Activated naive CD8-positive, alpha-beta T cell treated with anti-CD3 and anti-CD28 coated beads, Interleukin-2, amount 10 ng/mL, durations not matched to agents 7 days and 5 days (primary cell): ENCODE measurements at regions not wholly inside any gene's neighbourhood (a gene's known extent, or its start where the extent isn't known, plus 50 kb on each side); places are given as distances from the start of the nearest gene placed in this dataset.

Experiments
- ATAC-seq: fragments of 150-1000 bp; cut with Tn5 transposase; one replicate; pipeline ENCODE4 v1.10.0; 2021; ENCODE audit warnings: low read depth, moderate library complexity
- POLR2A ChIA-PET: fragments of 350-600 bp; sonication (Branson Sonifier 250); formaldehyde crosslinking; loops from one replicate; lab custom pipeline; 2021; ENCODE audit warnings: antibody characterized with exemption; lab: Charles Lee
- DNase-seq: peaks from one replicate; pipeline ENCODE4 v3.0.0; 2021
- H3K27ac Mint-ChIP-seq: one replicate; pipeline ENCODE4 v1.8.0; 2022; ENCODE audit warnings: mild to moderate bottlenecking, mixed read lengths
- H3K27me3 Mint-ChIP-seq: one replicate; pipeline ENCODE4 v1.8.0; 2022; ENCODE audit warnings: mild to moderate bottlenecking, moderate library complexity, mixed read lengths
- H3K36me3 Mint-ChIP-seq: one replicate; pipeline ENCODE4 v1.8.0; 2021; ENCODE audit warnings: mild to moderate bottlenecking, mixed read lengths
- H3K4me1 Mint-ChIP-seq: one replicate; pipeline ENCODE4 v1.8.0; 2021; ENCODE audit warnings: mixed read lengths
- H3K4me3 Mint-ChIP-seq: one replicate; pipeline ENCODE4 v1.8.0; 2022; ENCODE audit warnings: mild to moderate bottlenecking, moderate library complexity, mixed read lengths
- H3K9me3 Mint-ChIP-seq: one replicate; pipeline ENCODE4 v1.8.0; 2021; ENCODE audit warnings: mixed read lengths

DNA sequence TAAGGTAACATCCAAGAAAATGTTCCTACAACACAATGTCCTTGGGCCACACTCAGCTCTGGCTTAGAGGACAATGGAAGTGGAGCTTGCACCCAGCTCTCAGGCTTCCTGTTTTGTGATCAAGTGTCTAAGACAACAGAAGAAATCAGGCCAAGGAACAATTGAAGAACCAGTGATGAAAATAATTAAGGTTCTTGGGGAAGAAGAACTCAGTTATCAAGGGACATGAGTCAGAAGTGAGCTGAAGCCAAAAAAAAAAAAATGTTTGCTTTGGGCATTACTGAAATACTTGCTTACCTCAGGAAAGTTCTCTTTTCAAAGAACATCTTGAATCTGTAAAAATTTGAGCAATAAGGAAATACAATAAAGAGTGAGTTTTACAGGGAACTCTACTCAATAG lies 299.0 kb downstream of the FBXO15 start:
- Mint-ChIP-seq H3K9me3 (no peaks in the 10 kb centered on the region), H3K27me3 (no peaks in the 10 kb centered on the region), H3K36me3 (no peaks in the 10 kb centered on the region), H3K27ac (no peak overlapping the region), H3K4me1 (no peaks in the 10 kb centered on the region), H3K4me3 (no peak overlapping the region)
- POLR2A ChIA-PET: no interaction called here
- ATAC-seq (no peak), DNase-seq (no peak)

DNA sequence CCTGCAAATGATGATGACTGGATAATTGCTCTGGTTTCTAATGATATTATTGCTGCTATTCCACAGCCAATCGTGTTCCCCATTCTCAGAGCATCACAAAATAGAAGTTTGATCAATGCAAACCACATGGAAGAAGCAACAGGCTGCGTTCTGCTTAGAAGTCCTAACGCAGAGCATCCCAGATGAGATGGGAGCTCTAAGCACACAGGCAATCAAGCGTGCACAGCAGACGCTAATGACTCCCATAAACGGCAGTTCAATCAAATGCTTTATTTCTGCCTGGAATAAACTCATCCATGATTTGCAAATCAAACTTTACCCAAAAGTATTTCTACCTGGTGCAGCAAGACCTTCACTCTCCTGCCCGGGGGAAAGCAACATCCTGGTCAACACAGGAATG lies 304.2 kb downstream of the FBXO15 start:
- no peaks in the 10 kb centered on the region for H3K27me3 Mint-ChIP-seq
- no peaks in the 10 kb centered on the region for H3K9me3 Mint-ChIP-seq
- no peak overlapping the region for H3K4me3 Mint-ChIP-seq
- H3K27ac Mint-ChIP-seq: no peak overlapping the region
- no peak for DNase-seq
- POLR2A ChIA-PET: no interaction called here
- ATAC-seq: no peak
- H3K4me1 Mint-ChIP-seq: peaks cover 2% of the 10 kb centered on the region
- no peaks in the 10 kb centered on the region for H3K36me3 Mint-ChIP-seq

DNA sequence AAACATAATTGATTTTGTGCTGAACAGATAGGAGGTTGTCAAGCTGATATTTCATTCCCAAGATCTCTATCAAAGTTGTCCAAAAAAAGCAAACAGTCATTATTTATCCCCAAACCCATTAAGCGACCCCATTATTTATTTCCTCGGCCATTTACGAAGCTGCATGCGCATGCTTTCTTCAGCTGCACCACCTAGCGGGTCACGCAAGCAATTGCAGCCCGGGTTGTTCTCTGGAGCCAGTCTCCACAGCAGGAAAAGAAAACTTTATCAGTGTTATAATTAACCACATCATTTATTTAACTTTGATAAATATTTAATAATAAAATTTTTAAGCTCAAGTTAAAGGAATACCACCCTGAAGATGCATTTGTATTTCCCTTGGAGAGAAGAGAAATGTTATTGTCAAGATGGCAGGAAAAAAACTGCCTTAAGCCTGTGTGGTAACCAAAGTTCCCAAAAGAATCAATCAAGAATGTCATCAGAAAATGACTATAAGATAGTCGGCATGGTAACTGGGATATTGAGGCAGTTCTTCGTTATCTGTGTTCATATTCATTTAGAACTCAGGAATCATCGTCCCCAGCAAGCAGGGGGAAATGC lies 304.7 kb downstream of the FBXO15 start:
- POLR2A ChIA-PET: no interaction called here
- no peak overlapping the region for H3K4me3 Mint-ChIP-seq
- ATAC-seq (no peak), DNase-seq (peak; percentile 41)
- H3K36me3 Mint-ChIP-seq: no peaks in the 10 kb centered on the region
- H3K9me3 Mint-ChIP-seq: no peaks in the 10 kb centered on the region
- no peaks in the 10 kb centered on the region for H3K27me3 Mint-ChIP-seq
- H3K4me1 Mint-ChIP-seq: peaks cover 2% of the 10 kb centered on the region
- H3K27ac Mint-ChIP-seq: no peak overlapping the region

DNA sequence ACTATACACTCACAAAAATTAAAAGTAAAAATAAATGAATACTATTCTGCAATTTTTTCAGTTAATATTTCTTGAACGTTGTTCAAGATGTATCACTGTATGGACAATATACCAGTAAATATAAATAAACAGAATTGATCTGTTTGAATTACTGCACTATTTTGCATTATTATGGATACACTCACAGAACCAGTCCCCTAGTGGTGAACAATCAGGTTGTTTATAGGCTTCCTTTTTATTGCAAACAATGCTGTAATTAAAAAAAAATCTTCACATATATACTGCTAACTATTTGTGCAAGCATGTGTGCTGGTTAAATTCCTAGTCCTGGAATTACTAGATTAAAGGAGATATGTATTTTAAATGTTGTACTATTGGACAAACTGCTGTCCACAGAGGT lies 306.0 kb downstream of the FBXO15 start:
- ATAC-seq (no peak), DNase-seq (no peak)
- Mint-ChIP-seq H3K36me3 (no peaks in the 10 kb centered on the region), H3K9me3 (no peaks in the 10 kb centered on the region), H3K27ac (no peak overlapping the region), H3K4me3 (no peak overlapping the region), H3K4me1 (peaks cover 2% of the 10 kb centered on the region), H3K27me3 (no peaks in the 10 kb centered on the region)
- POLR2A ChIA-PET: no interaction called here

DNA sequence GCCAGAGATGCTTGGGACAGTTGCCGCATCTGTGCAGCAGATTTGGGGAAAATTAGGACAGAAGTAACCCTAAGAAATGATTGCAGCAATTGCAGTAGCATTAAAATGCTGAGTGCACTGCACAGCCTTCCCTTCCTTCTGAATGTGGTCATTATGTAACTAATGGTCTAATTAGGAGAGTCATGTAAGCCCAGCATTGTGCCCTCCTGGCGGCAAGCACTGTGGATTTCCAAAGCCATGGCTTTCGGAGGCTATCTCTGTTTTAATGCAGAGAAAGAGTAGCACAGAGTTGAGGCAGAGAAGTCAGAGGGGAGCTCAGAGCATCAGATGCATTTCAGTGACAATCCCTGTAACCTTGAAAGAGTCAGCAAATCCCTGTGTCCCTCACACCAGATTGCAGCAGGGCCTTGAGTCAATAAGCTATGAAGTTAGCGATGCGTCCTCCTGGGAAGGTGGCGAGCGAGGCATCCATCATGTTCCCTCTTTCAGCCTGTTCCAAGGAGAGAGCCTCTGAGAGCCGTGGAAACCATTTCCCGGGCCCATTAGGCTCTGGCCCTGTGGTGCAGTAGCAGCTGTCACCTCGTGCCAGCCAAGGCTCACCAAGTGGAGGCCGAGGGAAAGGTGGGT lies 307.2 kb downstream of the FBXO15 start:
- peaks cover 2% of the 10 kb centered on the region for H3K4me1 Mint-ChIP-seq
- H3K9me3 Mint-ChIP-seq: no peaks in the 10 kb centered on the region
- ATAC-seq (no peak), DNase-seq (no peak)
- H3K27ac Mint-ChIP-seq: no peak overlapping the region
- H3K4me3 Mint-ChIP-seq: no peak overlapping the region
- H3K27me3 Mint-ChIP-seq: no peaks in the 10 kb centered on the region
- POLR2A ChIA-PET: no interaction called here
- H3K36me3 Mint-ChIP-seq: no peaks in the 10 kb centered on the region

DNA sequence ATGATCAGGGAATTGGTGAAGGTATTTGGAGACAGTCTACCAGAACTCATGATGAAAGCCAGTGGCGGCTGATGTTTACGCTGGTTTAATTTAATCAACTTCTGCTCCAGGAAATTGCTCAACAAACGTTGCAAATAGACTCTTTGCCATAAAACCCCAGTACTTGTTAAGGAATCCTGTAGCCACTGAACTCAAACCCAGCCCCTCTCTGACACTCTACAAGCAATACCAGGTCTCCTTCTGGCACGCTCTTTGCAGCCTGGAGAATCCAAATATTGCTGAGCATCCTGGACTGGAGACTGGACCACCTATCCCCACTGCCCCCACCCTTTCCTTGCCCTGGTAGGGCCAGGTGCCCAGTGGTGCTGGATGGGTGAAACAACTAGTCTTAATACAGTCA lies 308.2 kb downstream of the FBXO15 start:
- H3K4me3 Mint-ChIP-seq: no peak overlapping the region
- H3K27ac Mint-ChIP-seq: no peak overlapping the region
- H3K9me3 Mint-ChIP-seq: no peaks in the 10 kb centered on the region

DNA sequence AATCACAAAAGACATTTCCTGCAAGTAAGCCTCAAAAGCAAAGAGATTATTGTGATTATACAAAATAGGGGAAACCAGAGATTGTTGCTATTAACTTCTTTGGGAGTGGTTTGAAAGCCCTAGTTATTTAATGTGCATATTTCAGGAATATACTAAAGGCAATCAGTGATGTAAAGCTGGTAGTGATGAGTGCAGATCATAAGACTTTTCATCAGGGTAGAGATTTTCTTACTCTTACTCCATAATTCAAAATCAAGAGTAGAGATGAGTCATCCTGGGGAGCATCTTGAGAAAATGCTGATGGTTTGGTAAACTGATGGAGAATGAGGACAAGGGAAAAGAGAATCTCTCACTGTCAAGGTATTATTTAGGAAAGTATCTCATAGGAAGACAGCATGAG lies 309.5 kb downstream of the FBXO15 start:
- Mint-ChIP-seq H3K27ac (no peak overlapping the region), H3K4me3 (no peak overlapping the region), H3K27me3 (no peaks in the 10 kb centered on the region), H3K36me3 (no peaks in the 10 kb centered on the region), H3K9me3 (no peaks in the 10 kb centered on the region), H3K4me1 (peaks cover 2% of the 10 kb centered on the region)
- POLR2A ChIA-PET: no interaction called here
- DNase-seq (no peak), ATAC-seq (no peak)

More for the DNA sequence above, 308.2 kb downstream of the FBXO15 start:
- Mint-ChIP-seq H3K4me1 (peaks cover 2% of the 10 kb centered on the region), H3K27me3 (no peaks in the 10 kb centered on the region), H3K36me3 (no peaks in the 10 kb centered on the region)
- no peak for ATAC-seq
- POLR2A ChIA-PET: no interaction called here
- no peak for DNase-seq

DNA sequence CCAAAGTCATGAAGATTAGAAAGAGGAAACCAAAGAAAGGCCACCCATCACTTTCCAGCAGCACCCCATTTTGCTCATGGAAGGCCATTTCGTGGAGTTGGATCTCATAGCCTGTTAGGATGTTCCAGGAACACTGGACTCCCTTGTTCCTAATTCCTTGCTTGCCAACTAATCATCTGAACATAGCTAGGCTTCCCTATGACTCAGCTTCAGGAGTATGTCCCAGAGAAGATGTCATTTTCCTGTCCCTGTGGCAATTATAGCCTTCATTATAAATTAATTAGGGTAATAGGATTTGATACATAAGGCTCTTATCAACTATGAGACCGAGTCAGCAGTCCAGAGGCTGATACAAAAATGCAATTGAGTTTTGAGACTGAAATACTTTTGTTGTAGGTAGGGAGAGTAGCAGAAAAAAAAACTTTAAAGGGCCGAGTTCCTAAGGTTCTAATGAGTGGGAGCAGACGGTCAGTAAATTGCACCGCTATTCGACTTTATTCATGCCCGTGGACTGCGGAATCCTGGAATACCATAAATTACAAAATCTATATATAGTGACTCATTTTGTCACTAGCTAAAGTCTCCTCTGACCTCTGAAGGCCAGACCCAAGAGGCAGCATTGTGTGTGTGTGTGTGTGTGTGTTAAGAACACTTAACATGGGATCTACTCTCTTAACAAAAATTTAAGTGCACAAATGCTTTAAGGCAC lies 311.8 kb downstream of the FBXO15 start:
- Mint-ChIP-seq H3K27ac (no peak overlapping the region), H3K36me3 (no peaks in the 10 kb centered on the region), H3K4me3 (no peak overlapping the region), H3K4me1 (no peaks in the 10 kb centered on the region), H3K9me3 (no peaks in the 10 kb centered on the region), H3K27me3 (no peaks in the 10 kb centered on the region)
- DNase-seq: no peak
- no peak for ATAC-seq
- POLR2A ChIA-PET: no interaction called here

DNA sequence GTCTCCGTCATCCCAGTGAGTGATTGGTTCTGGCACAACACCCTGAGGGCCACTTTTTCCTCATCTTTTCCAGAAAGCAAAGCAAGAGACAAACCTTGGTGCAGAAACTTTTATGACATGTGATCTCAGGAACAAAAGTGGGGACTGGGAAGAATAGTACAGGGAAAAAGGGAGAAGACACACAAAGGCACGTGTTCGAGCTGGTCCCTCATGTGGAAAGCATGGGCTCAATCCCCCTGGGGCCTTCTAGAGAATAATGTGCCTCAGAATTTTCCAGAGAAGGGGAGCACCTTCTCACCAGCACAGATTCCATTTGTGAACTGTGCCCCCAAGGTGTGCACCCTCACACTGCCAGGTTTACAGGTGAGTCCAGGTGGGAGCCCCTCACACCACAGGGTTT lies 312.6 kb downstream of the FBXO15 start:
- POLR2A ChIA-PET: no interaction called here
- no peak for ATAC-seq
- no peaks in the 10 kb centered on the region for H3K4me1 Mint-ChIP-seq

DNA sequence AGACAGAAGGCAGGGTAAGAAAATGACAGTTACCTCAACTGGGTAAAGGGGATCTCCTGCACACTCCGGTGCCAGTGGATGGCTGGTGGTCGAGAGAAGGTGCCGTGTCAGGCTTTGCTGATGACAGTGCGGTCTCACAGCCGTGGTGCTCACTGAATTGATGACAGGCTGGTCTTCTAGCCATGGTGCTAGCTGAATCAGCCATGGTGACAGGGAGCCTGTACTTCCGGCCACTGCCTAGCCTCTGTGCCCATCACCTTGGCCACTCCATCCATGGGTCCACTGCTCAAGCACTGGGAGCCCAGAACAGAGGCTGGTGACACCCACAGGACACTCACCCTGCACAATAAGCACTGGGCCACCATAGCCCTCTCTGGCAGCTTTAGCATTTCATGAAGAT lies 315.9 kb downstream of the FBXO15 start:
- no peak for ATAC-seq
- POLR2A ChIA-PET: no interaction called here
- Mint-ChIP-seq H3K27me3 (no peaks in the 10 kb centered on the region), H3K27ac (no peak overlapping the region), H3K9me3 (no peaks in the 10 kb centered on the region), H3K4me1 (no peaks in the 10 kb centered on the region), H3K36me3 (no peaks in the 10 kb centered on the region), H3K4me3 (no peak overlapping the region)
- no peak for DNase-seq

More for the DNA sequence above, 312.6 kb downstream of the FBXO15 start:
- no peaks in the 10 kb centered on the region for H3K9me3 Mint-ChIP-seq
- H3K36me3 Mint-ChIP-seq: no peaks in the 10 kb centered on the region
- DNase-seq: no peak
- H3K4me3 Mint-ChIP-seq: no peak overlapping the region
- no peak overlapping the region for H3K27ac Mint-ChIP-seq
- H3K27me3 Mint-ChIP-seq: no peaks in the 10 kb centered on the region

DNA sequence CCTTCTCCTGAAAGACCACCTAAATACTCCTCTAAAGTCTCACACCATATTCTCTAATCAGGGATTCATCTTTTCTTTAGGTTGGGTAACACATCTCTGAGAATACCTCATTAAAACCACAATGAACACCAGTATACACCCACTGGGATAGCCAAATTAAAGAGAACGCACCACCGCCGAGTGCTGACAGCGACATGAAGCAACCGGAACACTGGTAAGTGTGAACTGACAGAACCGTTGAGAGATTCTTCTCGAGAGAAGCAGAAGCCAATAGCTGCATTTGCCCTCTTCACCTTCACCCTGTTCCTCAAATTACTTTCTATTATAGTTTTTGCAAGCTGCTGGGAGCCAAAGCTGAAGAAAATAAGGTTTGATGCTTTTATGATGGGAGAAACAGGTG lies 318.5 kb downstream of the FBXO15 start:
- Mint-ChIP-seq H3K27ac (no peak overlapping the region), H3K9me3 (no peaks in the 10 kb centered on the region), H3K4me3 (no peak overlapping the region), H3K36me3 (no peaks in the 10 kb centered on the region), H3K27me3 (peaks cover 4% of the 10 kb centered on the region), H3K4me1 (no peaks in the 10 kb centered on the region)
- DNase-seq: no peak
- POLR2A ChIA-PET: no interaction called here
- ATAC-seq: no peak

DNA sequence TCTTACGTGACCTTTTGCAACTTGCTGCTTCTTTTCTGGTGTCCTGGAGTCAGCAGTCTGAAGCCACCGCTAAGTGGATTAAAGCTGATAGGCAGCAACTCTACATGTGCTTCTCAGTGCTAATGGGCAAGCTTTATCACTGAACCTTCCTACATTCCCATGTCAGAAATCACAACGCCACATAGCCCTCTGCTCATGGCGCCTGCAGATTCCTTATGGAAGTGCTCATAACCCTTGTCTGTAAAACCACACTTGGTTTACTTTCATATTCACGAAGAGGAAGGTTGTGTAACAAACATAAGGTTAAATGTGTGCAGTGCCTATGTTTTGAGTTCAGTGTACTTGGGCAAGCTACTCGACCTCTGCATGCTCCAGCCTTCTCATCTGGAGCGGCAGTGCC lies 319.8 kb downstream of the FBXO15 start:
- no peaks in the 10 kb centered on the region for H3K36me3 Mint-ChIP-seq
- POLR2A ChIA-PET: no interaction called here
- H3K4me1 Mint-ChIP-seq: no peaks in the 10 kb centered on the region
- no peaks in the 10 kb centered on the region for H3K9me3 Mint-ChIP-seq
- H3K27ac Mint-ChIP-seq: no peak overlapping the region
- no peak for ATAC-seq
- peaks cover 4% of the 10 kb centered on the region for H3K27me3 Mint-ChIP-seq
- DNase-seq: no peak
- no peak overlapping the region for H3K4me3 Mint-ChIP-seq

DNA sequence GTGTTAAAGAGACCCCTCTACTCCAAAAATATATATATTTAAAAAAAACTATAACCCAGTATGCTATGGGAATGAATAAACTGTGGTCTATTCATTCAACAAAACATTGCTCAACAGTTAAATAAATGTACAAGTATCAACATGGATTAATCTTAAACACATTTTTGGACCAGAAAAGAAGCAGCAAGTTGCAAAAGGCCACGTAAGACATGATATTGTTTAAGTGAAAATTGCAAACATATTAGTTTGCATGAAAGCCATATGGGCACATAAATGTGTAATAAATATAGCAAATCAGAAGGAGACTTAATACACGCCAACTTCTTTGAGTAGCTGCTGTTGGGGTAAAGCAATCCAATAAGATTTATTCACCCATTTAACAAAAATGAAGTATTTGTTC lies 321.5 kb downstream of the FBXO15 start:
- H3K27me3 Mint-ChIP-seq: peaks cover 4% of the 10 kb centered on the region
- no peaks in the 10 kb centered on the region for H3K36me3 Mint-ChIP-seq
- POLR2A ChIA-PET: no interaction called here
- H3K9me3 Mint-ChIP-seq: no peaks in the 10 kb centered on the region
- no peak for ATAC-seq
- H3K27ac Mint-ChIP-seq: no peak overlapping the region
- DNase-seq: no peak
- H3K4me1 Mint-ChIP-seq: no peaks in the 10 kb centered on the region
- H3K4me3 Mint-ChIP-seq: no peak overlapping the region

DNA sequence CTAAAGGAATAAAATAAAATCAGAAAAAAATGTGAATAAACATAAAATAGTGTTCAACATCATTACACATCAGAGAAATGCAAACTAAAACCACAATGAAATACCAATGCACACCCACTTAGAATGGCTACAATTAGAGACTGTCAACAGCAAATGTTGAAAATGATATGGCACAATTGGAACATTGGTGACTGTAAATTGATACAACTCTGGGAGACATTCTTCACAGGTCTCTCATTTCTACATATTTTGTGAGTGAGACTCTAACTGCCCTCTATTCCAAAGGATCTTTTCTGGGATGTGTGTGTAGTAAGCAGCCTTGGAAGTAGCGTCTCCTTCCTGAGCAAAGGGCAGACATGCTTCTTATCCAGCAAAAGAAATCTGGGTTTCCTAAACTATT lies 323.0 kb downstream of the FBXO15 start:
- POLR2A ChIA-PET: no interaction called here
- no peaks in the 10 kb centered on the region for H3K4me1 Mint-ChIP-seq
- no peak overlapping the region for H3K27ac Mint-ChIP-seq
- DNase-seq (no peak), ATAC-seq (no peak)
- no peaks in the 10 kb centered on the region for H3K9me3 Mint-ChIP-seq
- no peak overlapping the region for H3K4me3 Mint-ChIP-seq
- no peaks in the 10 kb centered on the region for H3K36me3 Mint-ChIP-seq
- H3K27me3 Mint-ChIP-seq: peaks cover 4% of the 10 kb centered on the region
